ENCODE measurements at regions not wholly inside any gene's neighbourhood (a gene's known extent, or its start where the extent isn't known, plus 50 kb on each side); places are given as distances from the start of the nearest gene placed in this dataset.

DNA sequence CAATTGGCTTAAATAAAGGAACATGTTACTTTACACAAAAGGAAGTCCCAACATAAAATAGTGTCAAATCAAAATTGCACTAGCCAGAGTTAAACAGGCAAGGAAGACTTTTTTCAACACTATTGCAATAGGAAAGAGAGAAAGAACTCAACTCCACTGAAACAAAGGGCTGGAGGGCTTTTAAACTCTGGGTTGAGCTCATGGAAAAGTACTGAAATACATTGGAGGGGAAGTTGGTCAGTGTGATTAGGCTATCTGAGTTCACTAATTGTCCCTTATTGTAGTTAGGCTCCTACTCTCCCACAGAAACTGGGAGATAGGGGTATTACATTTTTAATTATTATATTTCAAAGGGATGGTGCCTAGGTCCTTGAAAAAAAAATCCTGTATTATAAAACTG, 491.2 kb upstream of the LCORL start:
- TF ChIP-seq PPARG (CRISPR knock-in tag; conservative IDR thresholded peaks at IDR 0.05) (no peak), SRY (CRISPR knock-in tag; IDR thresholded peaks at IDR 0.05) (no peak), NR2F2 (IDR thresholded peaks at IDR 0.05; ENCODE audit: borderline replicate concordance, low read depth) (no peak), ETV6 (CRISPR knock-in tag; conservative IDR thresholded peaks at IDR 0.05) (no peak), MAFK (conservative IDR thresholded peaks at IDR 0.05 in 1 of 2, IDR thresholded peaks at IDR 0.05 in 1 of 2; ENCODE audit: low read length in 2 of 2) (no peak), ZNF121 (CRISPR knock-in tag; IDR thresholded peaks at IDR 0.05) (no peak), KLF12 (CRISPR knock-in tag; IDR thresholded peaks at IDR 0.05; ENCODE audit: borderline replicate concordance) (no peak), JUNB (CRISPR knock-in tag; IDR thresholded peaks at IDR 0.05; ENCODE audit: borderline replicate concordance) (no peak)
- TF ChIP-seq, protein P1, sequence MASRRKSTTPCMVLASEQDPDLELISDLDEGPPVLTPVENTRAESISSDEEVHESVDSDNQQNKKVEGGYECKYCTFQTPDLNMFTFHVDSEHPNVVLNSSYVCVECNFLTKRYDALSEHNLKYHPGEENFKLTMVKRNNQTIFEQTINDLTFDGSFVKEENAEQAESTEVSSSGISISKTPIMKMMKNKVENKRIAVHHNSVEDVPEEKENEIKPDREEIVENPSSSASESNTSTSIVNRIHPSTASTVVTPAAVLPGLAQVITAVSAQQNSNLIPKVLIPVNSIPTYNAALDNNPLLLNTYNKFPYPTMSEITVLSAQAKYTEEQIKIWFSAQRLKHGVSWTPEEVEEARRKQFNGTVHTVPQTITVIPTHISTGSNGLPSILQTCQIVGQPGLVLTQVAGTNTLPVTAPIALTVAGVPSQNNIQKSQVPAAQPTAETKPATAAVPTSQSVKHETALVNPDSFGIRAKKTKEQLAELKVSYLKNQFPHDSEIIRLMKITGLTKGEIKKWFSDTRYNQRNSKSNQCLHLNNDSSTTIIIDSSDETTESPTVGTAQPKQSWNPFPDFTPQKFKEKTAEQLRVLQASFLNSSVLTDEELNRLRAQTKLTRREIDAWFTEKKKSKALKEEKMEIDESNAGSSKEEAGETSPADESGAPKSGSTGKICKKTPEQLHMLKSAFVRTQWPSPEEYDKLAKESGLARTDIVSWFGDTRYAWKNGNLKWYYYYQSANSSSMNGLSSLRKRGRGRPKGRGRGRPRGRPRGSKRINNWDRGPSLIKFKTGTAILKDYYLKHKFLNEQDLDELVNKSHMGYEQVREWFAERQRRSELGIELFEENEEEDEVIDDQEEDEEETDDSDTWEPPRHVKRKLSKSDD (CRISPR knock-in tag; IDR thresholded peaks at IDR 0.05; ENCODE audit: low read depth): no peak
- TF ChIP-seq, protein P2, sequence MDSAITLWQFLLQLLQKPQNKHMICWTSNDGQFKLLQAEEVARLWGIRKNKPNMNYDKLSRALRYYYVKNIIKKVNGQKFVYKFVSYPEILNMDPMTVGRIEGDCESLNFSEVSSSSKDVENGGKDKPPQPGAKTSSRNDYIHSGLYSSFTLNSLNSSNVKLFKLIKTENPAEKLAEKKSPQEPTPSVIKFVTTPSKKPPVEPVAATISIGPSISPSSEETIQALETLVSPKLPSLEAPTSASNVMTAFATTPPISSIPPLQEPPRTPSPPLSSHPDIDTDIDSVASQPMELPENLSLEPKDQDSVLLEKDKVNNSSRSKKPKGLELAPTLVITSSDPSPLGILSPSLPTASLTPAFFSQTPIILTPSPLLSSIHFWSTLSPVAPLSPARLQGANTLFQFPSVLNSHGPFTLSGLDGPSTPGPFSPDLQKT (CRISPR knock-in tag; IDR thresholded peaks at IDR 0.05; ENCODE audit: borderline replicate concordance): no peak

Measured in HepG2 (cell line).